Naive B cell (primary cell): ENCODE measurements at regions not wholly inside any gene's neighbourhood (a gene's known extent, or its start where the extent isn't known, plus 50 kb on each side); places are given as distances from the start of the nearest gene placed in this dataset.

Experiments
- ATAC-seq, 2 donors: fragments of 150-1000 bp; cut with Tn5 transposase; 2 replicates each; pipeline ENCODE4 v1.10.0; 2021; ENCODE audit warnings: low read depth in 2 of 2, mild to moderate bottlenecking in 2 of 2, moderate library complexity in 2 of 2
- DNase-seq: peaks from one replicate; pipeline ENCODE4 v3.0.0; 2022
- H3K27ac Mint-ChIP-seq, 6 donors: one replicate each; pipeline ENCODE4 v1.8.0; 2020 to 2022; ENCODE audit warnings: mild to moderate bottlenecking in 6 of 6, mixed read lengths in 6 of 6, moderate library complexity in 5 of 6, inconsistent platforms in 2 of 6
- H3K27me3 Mint-ChIP-seq, 3 donors: one replicate each; pipeline ENCODE4 v1.8.0; 2021 to 2022; ENCODE audit warnings: mixed read lengths in 3 of 3, mild to moderate bottlenecking in 1 of 3
- H3K36me3 Mint-ChIP-seq, 2 donors: one replicate each; pipeline ENCODE4 v1.8.0; 2020 to 2022; ENCODE audit warnings: mixed read lengths in 2 of 2, inconsistent platforms in 1 of 2, mild to moderate bottlenecking in 1 of 2
- H3K4me1 Mint-ChIP-seq, 3 donors: one replicate each; pipeline ENCODE4 v1.8.0; 2020 to 2022; ENCODE audit warnings: mixed read lengths in 3 of 3, inconsistent platforms in 1 of 3, mild to moderate bottlenecking in 1 of 3, moderate library complexity in 1 of 3
- H3K4me3 Mint-ChIP-seq, 8 donors: one replicate each; pipeline ENCODE4 v1.8.0; 2020 to 2022; ENCODE audit warnings: mild to moderate bottlenecking in 8 of 8, mixed read lengths in 8 of 8, moderate library complexity in 8 of 8, inconsistent platforms in 2 of 8
- H3K9me3 Mint-ChIP-seq, 7 donors: one replicate each; pipeline ENCODE4 v1.8.0; 2020 to 2022; ENCODE audit warnings: mixed read lengths in 7 of 7, mild to moderate bottlenecking in 5 of 7, inconsistent platforms in 2 of 7, moderate library complexity in 1 of 7

- Mint-ChIP-seq H3K27ac (peak overlapping the region in 1 of 6 donors; percentile 40), H3K36me3 (no peaks in the 10 kb centered on the region), H3K27me3 (peaks cover 8 to 17% (median 9%) of the 10 kb centered on the region in 3 donors), H3K9me3 (peaks cover 0 to 4% (median 0%) of the 10 kb centered on the region in 7 donors), H3K4me3 (no peak overlapping the region), H3K4me1 (no peaks in the 10 kb centered on the region)
- ATAC-seq (no peak), DNase-seq (no peak)
Measured at GRCh38 chr5:160959804-160960203, 107.8 kb upstream of the ATP10B start.

- no peaks in the 10 kb centered on the region for H3K9me3 Mint-ChIP-seq
- no peak overlapping the region for H3K4me3 Mint-ChIP-seq
- H3K27ac Mint-ChIP-seq = no peak overlapping the region
- DNase-seq (no peak), ATAC-seq (no peak)
- no peaks in the 10 kb centered on the region for H3K4me1 Mint-ChIP-seq
- H3K27me3 Mint-ChIP-seq = peaks cover 8 to 23% (median 9%) of the 10 kb centered on the region in 3 donors
- H3K36me3 Mint-ChIP-seq = no peaks in the 10 kb centered on the region
Measured at GRCh38 chr5:160957312-160957861, 105.4 kb upstream of the ATP10B start.

- H3K27me3 Mint-ChIP-seq = peaks cover 5 to 23% (median 8%) of the 10 kb centered on the region in 3 donors
- ATAC-seq (no peak), DNase-seq (no peak)
- no peak overlapping the region for H3K27ac Mint-ChIP-seq
- H3K36me3 Mint-ChIP-seq = no peaks in the 10 kb centered on the region
- no peaks in the 10 kb centered on the region for H3K9me3 Mint-ChIP-seq
- no peaks in the 10 kb centered on the region for H3K4me1 Mint-ChIP-seq
- no peak overlapping the region for H3K4me3 Mint-ChIP-seq
Measured at GRCh38 chr5:160956051-160956450, 104.0 kb upstream of the ATP10B start.

GRCh38 chr5:160950311-160950710 is 98.3 kb upstream of the ATP10B start:
- H3K27me3 Mint-ChIP-seq = peaks cover 0 to 13% (median 0%) of the 10 kb centered on the region in 3 donors
- ATAC-seq = no peak

GRCh38 chr5:160940725-160941124 is 88.7 kb upstream of the ATP10B start:
- Mint-ChIP-seq H3K4me3 (no peak overlapping the region), H3K36me3 (no peaks in the 10 kb centered on the region), H3K27ac (no peak overlapping the region), H3K27me3 (no peaks in the 10 kb centered on the region), H3K4me1 (no peaks in the 10 kb centered on the region), H3K9me3 (peaks cover 0 to 10% (median 6%) of the 10 kb centered on the region in 7 donors)
- DNase-seq (no peak), ATAC-seq (no peak)

More at GRCh38 chr5:160950311-160950710, 98.3 kb upstream of the ATP10B start:
- H3K9me3 Mint-ChIP-seq = peaks cover 0 to 11% (median 3%) of the 10 kb centered on the region in 7 donors
- DNase-seq = no peak
- H3K36me3 Mint-ChIP-seq = no peaks in the 10 kb centered on the region
- no peak overlapping the region for H3K4me3 Mint-ChIP-seq
- H3K27ac Mint-ChIP-seq = no peak overlapping the region
- H3K4me1 Mint-ChIP-seq = no peaks in the 10 kb centered on the region

GRCh38 chr5:160938532-160938931 is 86.5 kb upstream of the ATP10B start:
- no peak for DNase-seq
- no peak overlapping the region for H3K4me3 Mint-ChIP-seq
- H3K9me3 Mint-ChIP-seq = peaks cover 0 to 14% (median 3%) of the 10 kb centered on the region in 7 donors
- no peaks in the 10 kb centered on the region for H3K4me1 Mint-ChIP-seq
- no peaks in the 10 kb centered on the region for H3K36me3 Mint-ChIP-seq
- no peak overlapping the region for H3K27ac Mint-ChIP-seq
- no peak for ATAC-seq
- no peaks in the 10 kb centered on the region for H3K27me3 Mint-ChIP-seq

- H3K27ac Mint-ChIP-seq = no peak overlapping the region
- no peak overlapping the region for H3K4me3 Mint-ChIP-seq
- H3K36me3 Mint-ChIP-seq = no peaks in the 10 kb centered on the region
- DNase-seq = no peak
- ATAC-seq = no peak
- H3K27me3 Mint-ChIP-seq = no peaks in the 10 kb centered on the region
- H3K4me1 Mint-ChIP-seq = no peaks in the 10 kb centered on the region
- H3K9me3 Mint-ChIP-seq = peaks cover 0 to 14% (median 3%) of the 10 kb centered on the region in 7 donors
Measured at GRCh38 chr5:160937570-160937969, 85.6 kb upstream of the ATP10B start.

GRCh38 chr5:160935776-160936175 is 83.8 kb upstream of the ATP10B start:
- no peak for ATAC-seq
- Mint-ChIP-seq H3K27me3 (no peaks in the 10 kb centered on the region), H3K4me1 (no peaks in the 10 kb centered on the region), H3K9me3 (peaks cover 0 to 6% (median 0%) of the 10 kb centered on the region in 7 donors), H3K36me3 (no peaks in the 10 kb centered on the region), H3K4me3 (no peak overlapping the region), H3K27ac (no peak overlapping the region)
- DNase-seq = no peak

- DNase-seq = no peak
- H3K27ac Mint-ChIP-seq = no peak overlapping the region
- no peaks in the 10 kb centered on the region for H3K27me3 Mint-ChIP-seq
- H3K9me3 Mint-ChIP-seq = peaks cover 0 to 6% (median 0%) of the 10 kb centered on the region in 7 donors
- no peak for ATAC-seq
- no peak overlapping the region for H3K4me3 Mint-ChIP-seq
- H3K4me1 Mint-ChIP-seq = no peaks in the 10 kb centered on the region
- no peaks in the 10 kb centered on the region for H3K36me3 Mint-ChIP-seq
Measured at GRCh38 chr5:160931283-160931682, 79.3 kb upstream of the ATP10B start.

- ATAC-seq = no peak
- no peak overlapping the region for H3K27ac Mint-ChIP-seq
- H3K4me1 Mint-ChIP-seq = no peaks in the 10 kb centered on the region
- no peaks in the 10 kb centered on the region for H3K36me3 Mint-ChIP-seq
- H3K4me3 Mint-ChIP-seq = no peak overlapping the region
- no peaks in the 10 kb centered on the region for H3K27me3 Mint-ChIP-seq
- DNase-seq = no peak
- peaks cover 0 to 6% (median 0%) of the 10 kb centered on the region in 7 donors for H3K9me3 Mint-ChIP-seq
Measured at GRCh38 chr5:160930406-160930805, 78.4 kb upstream of the ATP10B start.

GRCh38 chr5:160929906-160930305 is 77.9 kb upstream of the ATP10B start:
- Mint-ChIP-seq H3K9me3 (peaks cover 0 to 6% (median 0%) of the 10 kb centered on the region in 7 donors), H3K36me3 (no peaks in the 10 kb centered on the region), H3K27me3 (no peaks in the 10 kb centered on the region), H3K4me1 (no peaks in the 10 kb centered on the region), H3K27ac (no peak overlapping the region), H3K4me3 (no peak overlapping the region)
- no peak for DNase-seq
- ATAC-seq = no peak

GRCh38 chr5:160929360-160929759 is 77.3 kb upstream of the ATP10B start:
- Mint-ChIP-seq H3K36me3 (no peaks in the 10 kb centered on the region), H3K27ac (no peak overlapping the region), H3K4me1 (no peaks in the 10 kb centered on the region), H3K9me3 (peaks cover 0 to 2% (median 0%) of the 10 kb centered on the region in 7 donors), H3K27me3 (no peaks in the 10 kb centered on the region), H3K4me3 (no peak overlapping the region)
- ATAC-seq = no peak
- DNase-seq = no peak

- ATAC-seq = no peak
- no peaks in the 10 kb centered on the region for H3K4me1 Mint-ChIP-seq
- no peaks in the 10 kb centered on the region for H3K27me3 Mint-ChIP-seq
- no peak for DNase-seq
- H3K36me3 Mint-ChIP-seq = no peaks in the 10 kb centered on the region
- H3K9me3 Mint-ChIP-seq = no peaks in the 10 kb centered on the region
- H3K4me3 Mint-ChIP-seq = no peak overlapping the region
- no peak overlapping the region for H3K27ac Mint-ChIP-seq
Measured at GRCh38 chr5:160926428-160926827, 74.4 kb upstream of the ATP10B start.

GRCh38 chr5:160925281-160925680 is 73.3 kb upstream of the ATP10B start:
- Mint-ChIP-seq H3K27ac (no peak overlapping the region), H3K4me3 (no peak overlapping the region), H3K4me1 (no peaks in the 10 kb centered on the region), H3K36me3 (no peaks in the 10 kb centered on the region), H3K27me3 (no peaks in the 10 kb centered on the region), H3K9me3 (no peaks in the 10 kb centered on the region)
- ATAC-seq = no peak
- no peak for DNase-seq
